ENCODE measurements at regions not wholly inside any gene's neighbourhood (a gene's known extent, or its start where the extent isn't known, plus 50 kb on each side); places are given as distances from the start of the nearest gene placed in this dataset.

GRCh38 chr2:184114439-184114838, 483.9 kb upstream of the ZNF804A start:
- no peak for ATAC-seq
- intact Hi-C loops (cut with micrococcal nuclease), result no loop called here
- no TSS peak for BruUV-seq (replicated peaks)

More at GRCh38 chr2:184114439-184114838, 483.9 kb upstream of the ZNF804A start:
- ChIA-PET CTCF (no interaction called here), POLR2A (no interaction called here), RAD21 (ENCODE audit: low non-redundant PET in 1 of 2, low total read pairs in 2 of 2, uncharacterized antibody in 2 of 2, unreplicated experiment in 2 of 2) (no interaction called here)
- H3K4me2 ChIP-seq (ENCODE audit: low read length), result no peak overlapping the region
- H3K27me3 ChIP-seq (ENCODE audit: insufficient read depth, low read length), result no peaks in the 10 kb centered on the region
- no peak overlapping the region for H3K4me3 ChIP-seq (replicated peaks in 1 of 2; ENCODE audit: low read depth in 1 of 2, low read length in 2 of 2)
- H3K9ac ChIP-seq (ENCODE audit: low read length), result no peak overlapping the region
- no peak for TF ChIP-seq POLR2AphosphoS5 (IDR thresholded peaks at IDR 0.05; ENCODE audit: low read depth, low read length)
- no peak for TF ChIP-seq SP1 (IDR thresholded peaks at IDR 0.05; ENCODE audit: low read depth)
- no peak for TF ChIP-seq CEBPB (IDR thresholded peaks at IDR 0.05; ENCODE audit: low read depth)
- TF ChIP-seq CBX3 (IDR thresholded peaks at IDR 0.05; ENCODE audit: low read depth), result no peak
- no peak for TF ChIP-seq CTCF (IDR thresholded peaks at IDR 0.05 in 2 of 3, conservative IDR thresholded peaks at IDR 0.05 in 1 of 3; ENCODE audit: borderline replicate concordance in 1 of 3, insufficient read depth in 1 of 3, low read depth in 2 of 3, low read length in 2 of 3)
- no peak for TF ChIP-seq REST (IDR thresholded peaks at IDR 0.05; ENCODE audit: low read depth)
- TF ChIP-seq RAD21 (IDR thresholded peaks at IDR 0.05; ENCODE audit: low read depth), result no peak
- TF ChIP-seq ZBTB33 (IDR thresholded peaks at IDR 0.05; ENCODE audit: extremely low read depth, insufficient replicate concordance, low read length), result no peak
- no peaks in the 10 kb centered on the region for H4K20me1 ChIP-seq (ENCODE audit: insufficient read depth)
- no peaks in the 10 kb centered on the region for H3K36me3 ChIP-seq (ENCODE audit: control insufficient read depth in 1 of 2, insufficient read depth in 2 of 2, low read length in 2 of 2)
- H3K9me3 ChIP-seq (ENCODE audit: control insufficient read depth in 1 of 2, insufficient read depth in 1 of 2, low read depth in 1 of 2, low read length in 2 of 2), result no peaks in the 10 kb centered on the region
- no peak overlapping the region for H3K27ac ChIP-seq (ENCODE audit: low read depth, low read length)
- no peaks in the 10 kb centered on the region; a peak in 1 of 4 replicates for H3K4me1 ChIP-seq (ENCODE audit: control insufficient read depth in 1 of 2, insufficient read depth in 2 of 2, low read length in 2 of 2)
- H3K9me2 ChIP-seq (ENCODE audit: insufficient read depth), result no peaks in the 10 kb centered on the region
- no peak for DNase-seq (ENCODE audit: low read depth, low spot score)
- H3K79me2 ChIP-seq (ENCODE audit: insufficient read depth, low read length), result no peaks in the 10 kb centered on the region
- no peak overlapping the region for H2AFZ ChIP-seq (ENCODE audit: low read depth, low read length, poor library complexity, severe bottlenecking)
